HG03342 (cell line): ENCODE measurements at regions not wholly inside any gene's neighbourhood (a gene's known extent, or its start where the extent isn't known, plus 50 kb on each side); places are given as distances from the start of the nearest gene placed in this dataset.

Source experiments
- ATAC-seq: cut with Tn5 transposase; IDR thresholded peaks from one replicate; pipeline ENCODE4 v1.9.1; 2021; ENCODE audit warnings: mild to moderate bottlenecking, moderate library complexity; ENCODE audit not compliant: unreplicated experiment

- ATAC-seq, result no peak
These were observed 221.0 kb upstream of the PWP1 start for GRCh38 chr12:107464644-107465043.

GRCh38 chr12:107465625-107466024 lies 220.0 kb upstream of the PWP1 start:
- ATAC-seq, result no peak

GRCh38 chr12:107467716-107468115 lies 217.9 kb upstream of the PWP1 start:
- no peak for ATAC-seq

GRCh38 chr12:107468182-107468581 lies 217.4 kb upstream of the PWP1 start:
- no peak for ATAC-seq

GRCh38 chr12:107469011-107469410 lies 216.6 kb upstream of the PWP1 start:
- no peak for ATAC-seq

GRCh38 chr12:107470645-107471044 lies 215.0 kb upstream of the PWP1 start:
- ATAC-seq, result no peak

GRCh38 chr12:107472308-107472707 lies 213.3 kb upstream of the PWP1 start:
- ATAC-seq, result no peak

- ATAC-seq, result no peak
These were observed 211.5 kb upstream of the PWP1 start for GRCh38 chr12:107474099-107474498.

GRCh38 chr12:107474639-107475539 lies 210.7 kb upstream of the PWP1 start:
- ATAC-seq, result no peak

- no peak for ATAC-seq
These were observed 209.7 kb upstream of the PWP1 start for GRCh38 chr12:107475900-107476299.

- no peak for ATAC-seq
These were observed 208.6 kb upstream of the PWP1 start for GRCh38 chr12:107477018-107477417.

GRCh38 chr12:107477947-107478610 lies 207.5 kb upstream of the PWP1 start:
- no peak for ATAC-seq

- no peak for ATAC-seq
These were observed 206.7 kb upstream of the PWP1 start for GRCh38 chr12:107478881-107479280.

GRCh38 chr12:107480836-107481608 lies 204.6 kb upstream of the PWP1 start:
- no peak for ATAC-seq

GRCh38 chr12:107484230-107484629 lies 201.4 kb upstream of the PWP1 start:
- ATAC-seq, result no peak

- no peak for ATAC-seq
These were observed 200.7 kb upstream of the PWP1 start for GRCh38 chr12:107484941-107485340.

- no peak for ATAC-seq
These were observed 199.9 kb upstream of the PWP1 start for GRCh38 chr12:107485731-107486130.

- ATAC-seq, result no peak
These were observed 199.3 kb upstream of the PWP1 start for GRCh38 chr12:107486140-107486892.

- ATAC-seq, result no peak
These were observed 198.5 kb upstream of the PWP1 start for GRCh38 chr12:107487011-107487680.

GRCh38 chr12:107488666-107489065 lies 196.9 kb upstream of the PWP1 start:
- ATAC-seq, result no peak
